ENCODE measurements at regions not wholly inside any gene's neighbourhood (a gene's known extent, or its start where the extent isn't known, plus 50 kb on each side); places are given as distances from the start of the nearest gene placed in this dataset.

GRCh38 chr11:80455818-80456217 is 1015.0 kb upstream of the TENM4 start:
- DNase-seq = no peak

GRCh38 chr11:80451105-80451504 is 1010.3 kb upstream of the TENM4 start:
- no peak for DNase-seq

GRCh38 chr11:80448709-80449108 is 1007.9 kb upstream of the TENM4 start:
- DNase-seq = no peak

GRCh38 chr11:80443177-80443576 is 1002.3 kb upstream of the TENM4 start:
- DNase-seq = no peak

- DNase-seq = no peak
Measured at GRCh38 chr11:80441821-80442220, 1001.0 kb upstream of the TENM4 start.

GRCh38 chr11:80440835-80441234 is 1000.0 kb upstream of the TENM4 start:
- no peak for DNase-seq

GRCh38 chr11:80436547-80436946 is 995.7 kb upstream of the TENM4 start:
- DNase-seq = no peak

- no peak for DNase-seq
Measured at GRCh38 chr11:80435345-80435744, 994.5 kb upstream of the TENM4 start.

GRCh38 chr11:80432057-80432456 is 991.2 kb upstream of the TENM4 start:
- no peak for DNase-seq

GRCh38 chr11:80424012-80424695 is 983.3 kb upstream of the TENM4 start:
- no peak for DNase-seq

GRCh38 chr11:80420374-80420773 is 979.5 kb upstream of the TENM4 start:
- DNase-seq = no peak

- no peak for DNase-seq
Measured at GRCh38 chr11:80417681-80418080, 976.9 kb upstream of the TENM4 start.

GRCh38 chr11:80415580-80415979 is 974.8 kb upstream of the TENM4 start:
- DNase-seq = no peak

GRCh38 chr11:80414181-80415165 is 973.6 kb upstream of the TENM4 start:
- no peak for DNase-seq

GRCh38 chr11:80412604-80413003 is 971.8 kb upstream of the TENM4 start:
- DNase-seq = no peak

GRCh38 chr11:80393210-80393609 is 952.4 kb upstream of the TENM4 start:
- DNase-seq = no peak

GRCh38 chr11:80390505-80390904 is 949.7 kb upstream of the TENM4 start:
- no peak for DNase-seq

- no peak for DNase-seq
Measured at GRCh38 chr11:80388536-80388935, 947.7 kb upstream of the TENM4 start.

- no peak for DNase-seq
Measured at GRCh38 chr11:80388130-80388529, 947.3 kb upstream of the TENM4 start.

- DNase-seq = no peak
Measured at GRCh38 chr11:80383655-80384054, 942.8 kb upstream of the TENM4 start.

GRCh38 chr11:80379620-80380278 is 938.9 kb upstream of the TENM4 start:
- DNase-seq = no peak

- DNase-seq = no peak
Measured at GRCh38 chr11:80371931-80372330, 931.1 kb upstream of the TENM4 start.

GRCh38 chr11:80365980-80366379 is 925.1 kb upstream of the TENM4 start:
- DNase-seq = no peak

All from activated effector memory CD4-positive, alpha-beta T cell treated with anti-CD3 and anti-CD28 coated beads, Interleukin-2, amount 50 U/mL, for 16 hours (primary cell).